Astrocyte (in vitro differentiated cells and primary cell): ENCODE measurements at regions not wholly inside any gene's neighbourhood (a gene's known extent, or its start where the extent isn't known, plus 50 kb on each side); places are given as distances from the start of the nearest gene placed in this dataset.
"Not testable (repeated sequence)": the region's sequence is repeated elsewhere in the genome, so short reads cannot be mapped to it uniquely, and the experiment has no call there.

Experiments used
- CTCF ChIP-seq: IDR thresholded peaks from 2 replicates; pipeline ENCODE4 v1.5.1; 2011; ENCODE audit warnings: low read depth, mild to moderate bottlenecking, inconsistent platforms, low read length, moderate library complexity; ENCODE audit not compliant: insufficient read depth
- EZH2 ChIP-seq: IDR thresholded peaks from 2 replicates; pipeline ENCODE4 v1.6.1; 2012; ENCODE audit warnings: mild to moderate bottlenecking, low read length, inconsistent platforms; ENCODE audit not compliant: insufficient read depth

- TF ChIP-seq CTCF, EZH2: not testable (repeated sequence)
Measured at GRCh38 chr10:125228245-125228940, 68.0 kb upstream of the CTBP2 start.
